ENCODE measurements at regions not wholly inside any gene's neighbourhood (a gene's known extent, or its start where the extent isn't known, plus 50 kb on each side); places are given as distances from the start of the nearest gene placed in this dataset.

DNA sequence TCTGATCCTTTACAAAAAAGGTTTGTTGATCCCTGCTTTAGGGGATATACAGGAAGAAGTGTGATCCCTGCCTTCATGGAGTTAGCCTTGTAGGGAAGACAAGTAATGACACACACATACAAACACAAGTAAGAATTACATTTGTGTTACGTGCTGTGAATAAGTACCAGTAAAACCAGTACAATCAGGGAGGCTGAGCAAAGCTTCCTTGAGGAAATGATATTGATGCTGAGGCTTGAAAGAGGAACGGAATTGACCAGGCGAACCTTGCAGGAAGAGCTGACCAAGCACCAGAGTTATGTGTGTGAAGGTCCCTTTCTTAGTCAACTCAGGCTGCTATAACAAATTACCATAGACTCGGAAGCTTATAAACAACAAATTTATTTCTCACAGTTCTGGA lies 83.6 kb upstream of the CACUL1 start:
- DNase-seq: no peak

DNA sequence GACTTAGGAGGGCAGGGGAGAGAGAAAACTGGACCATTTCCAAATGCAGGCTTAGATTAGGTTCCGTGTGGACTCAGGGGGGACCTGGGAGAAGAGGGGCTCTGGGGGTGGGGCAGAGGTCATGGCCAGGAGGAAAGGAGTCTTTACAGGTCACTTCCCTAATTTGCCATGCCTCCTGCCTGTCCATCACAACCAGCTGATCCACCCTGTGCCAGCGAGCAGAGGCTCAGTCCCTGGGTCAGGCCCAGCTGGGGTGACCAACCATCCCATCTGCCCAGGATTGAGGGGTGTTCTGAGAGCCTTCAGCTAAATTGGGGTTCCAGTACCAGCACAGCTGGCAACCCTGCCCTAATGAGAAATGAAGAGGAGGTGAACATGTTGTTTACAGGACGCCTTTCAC lies 84.6 kb upstream of the CACUL1 start:
- DNase-seq: no peak

DNA sequence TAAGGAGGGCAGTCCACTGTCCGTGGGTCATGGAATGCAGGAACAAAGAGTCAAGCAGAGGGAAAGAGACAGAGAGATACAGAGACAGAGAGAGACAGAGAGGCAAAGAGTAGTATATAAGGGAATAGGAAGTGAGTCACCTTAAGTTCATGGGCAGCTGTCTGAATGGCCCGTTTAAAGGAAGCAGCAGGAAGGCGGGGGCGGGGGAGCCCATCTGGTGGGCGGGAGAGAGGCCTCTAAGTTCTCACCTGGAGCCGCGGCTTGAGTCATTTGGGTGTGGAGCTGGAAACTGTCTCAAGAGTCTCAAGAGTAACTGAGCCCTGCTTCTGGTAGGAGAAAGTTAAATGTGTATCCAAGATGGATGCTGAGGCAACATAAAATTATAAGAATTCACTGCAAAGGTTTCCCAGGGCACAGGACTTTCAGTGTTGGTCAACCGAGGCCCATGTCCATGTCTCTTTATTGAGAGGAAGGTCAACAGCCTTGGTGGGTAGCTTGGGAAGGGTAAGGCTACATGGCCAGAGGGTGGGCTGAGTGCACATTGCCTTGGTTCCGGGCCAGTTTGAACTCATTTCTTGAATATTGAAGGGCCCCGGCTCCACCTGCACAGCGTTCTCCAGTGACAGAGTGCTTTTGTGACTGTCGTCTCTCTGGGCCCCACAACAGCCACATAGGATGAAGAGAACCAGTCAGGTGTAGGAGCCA lies 85.5 kb upstream of the CACUL1 start:
- no peak for DNase-seq

DNA sequence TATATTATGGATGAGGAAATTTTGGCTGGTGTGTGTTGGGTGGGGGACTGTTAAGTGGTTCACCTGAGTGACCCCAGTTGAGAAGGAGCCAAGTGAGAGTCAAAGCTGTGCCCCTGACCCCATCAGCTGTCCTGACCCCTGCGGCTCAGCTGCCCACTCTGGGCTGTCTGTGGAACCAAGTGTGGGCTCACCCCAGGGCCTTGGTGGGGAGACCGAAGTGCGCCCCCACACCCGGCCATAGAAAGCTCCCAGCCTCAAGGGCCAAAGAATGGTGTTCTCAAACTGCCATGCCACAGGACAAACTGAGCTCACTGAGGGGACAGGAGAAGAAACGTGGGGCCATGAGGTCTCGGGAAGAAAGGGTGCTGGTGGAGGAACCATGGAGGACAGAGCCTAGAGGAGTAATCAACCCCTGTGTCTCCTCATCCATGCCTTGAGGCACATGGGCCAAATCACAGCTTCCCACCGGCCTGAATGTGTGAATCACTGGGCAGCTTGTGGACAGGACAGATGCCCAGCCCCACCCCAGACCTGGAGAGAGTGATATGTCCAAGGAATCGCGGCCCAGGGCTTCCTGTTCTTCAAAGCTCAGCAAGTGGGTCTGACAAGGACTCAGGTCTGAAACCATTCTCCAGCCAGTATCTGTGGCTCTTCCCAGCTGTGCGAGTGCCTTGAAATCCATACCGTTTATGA lies 86.2 kb upstream of the CACUL1 start:
- DNase-seq: no peak

DNA sequence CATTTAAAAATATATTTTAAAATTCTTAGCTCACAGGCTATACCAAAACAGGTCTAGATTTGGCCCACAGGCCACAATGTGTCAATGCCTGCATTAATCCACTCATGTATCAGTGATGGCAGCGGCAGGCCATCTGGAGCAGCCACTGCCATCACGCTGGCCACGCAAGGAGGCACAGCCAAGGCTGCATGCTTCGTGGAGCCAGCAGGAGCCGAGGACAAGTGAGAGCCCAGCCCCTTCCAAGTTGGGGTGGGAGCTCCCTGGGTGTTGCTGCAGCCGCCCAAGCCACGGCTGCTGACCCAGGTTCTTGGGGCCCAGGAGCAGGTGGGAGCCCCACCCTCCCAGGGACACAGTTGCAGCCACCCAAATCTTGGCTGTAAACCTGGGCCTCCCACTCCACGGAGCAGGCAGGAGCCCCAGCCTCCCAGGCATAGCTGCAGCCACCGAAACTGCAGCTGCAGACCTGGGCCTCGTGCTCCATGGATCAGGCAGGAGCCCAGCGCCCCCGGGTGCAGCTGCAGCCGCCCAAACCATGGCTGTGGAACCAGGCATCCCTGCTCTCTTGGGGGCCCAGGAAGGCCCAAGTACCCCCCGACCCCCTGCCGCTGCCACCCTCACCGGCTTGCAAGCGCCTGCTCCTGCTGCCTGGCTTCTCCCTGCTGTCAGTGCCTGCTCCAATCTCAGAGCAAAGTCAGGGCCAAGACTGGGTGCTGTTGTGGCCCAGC lies 87.3 kb upstream of the CACUL1 start:
- no peak for DNase-seq

DNA sequence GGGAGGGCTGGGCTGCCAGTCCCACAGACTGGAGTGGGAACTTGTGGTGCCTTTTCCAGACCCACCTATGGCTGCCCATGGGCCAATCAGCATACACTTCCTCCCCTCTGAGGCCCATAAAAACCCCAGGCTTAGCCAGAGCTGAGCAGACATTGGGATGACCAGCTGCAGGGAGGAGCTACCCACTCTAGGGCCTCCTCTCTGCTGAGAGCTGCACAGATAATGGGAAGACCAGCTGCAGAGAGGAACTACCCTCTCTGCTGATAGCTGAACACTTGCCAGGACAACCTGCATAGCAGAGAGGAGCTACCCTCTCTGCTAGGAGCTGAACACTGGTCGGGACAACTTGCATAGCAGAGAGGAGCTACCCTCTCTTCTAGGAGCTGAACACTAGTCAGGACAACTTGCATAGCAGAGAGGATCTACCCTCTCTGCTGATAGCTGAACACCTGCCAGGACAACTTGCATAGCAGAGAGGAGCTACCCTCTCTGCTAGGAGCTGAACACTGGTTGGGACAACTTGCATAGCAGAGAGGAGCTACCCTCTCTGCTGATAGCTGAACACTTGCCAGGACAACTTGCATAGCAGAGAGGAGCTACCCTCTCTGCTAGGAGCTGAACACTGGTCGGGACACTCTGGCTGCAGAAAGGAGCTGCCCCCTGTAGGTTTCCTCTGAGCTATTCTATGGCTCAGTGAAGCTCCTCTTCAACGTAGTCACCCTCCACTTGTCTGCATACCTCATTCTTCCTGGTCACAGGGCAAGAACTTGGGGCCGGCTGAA lies 88.3 kb upstream of the CACUL1 start:
- no peak for DNase-seq

DNA sequence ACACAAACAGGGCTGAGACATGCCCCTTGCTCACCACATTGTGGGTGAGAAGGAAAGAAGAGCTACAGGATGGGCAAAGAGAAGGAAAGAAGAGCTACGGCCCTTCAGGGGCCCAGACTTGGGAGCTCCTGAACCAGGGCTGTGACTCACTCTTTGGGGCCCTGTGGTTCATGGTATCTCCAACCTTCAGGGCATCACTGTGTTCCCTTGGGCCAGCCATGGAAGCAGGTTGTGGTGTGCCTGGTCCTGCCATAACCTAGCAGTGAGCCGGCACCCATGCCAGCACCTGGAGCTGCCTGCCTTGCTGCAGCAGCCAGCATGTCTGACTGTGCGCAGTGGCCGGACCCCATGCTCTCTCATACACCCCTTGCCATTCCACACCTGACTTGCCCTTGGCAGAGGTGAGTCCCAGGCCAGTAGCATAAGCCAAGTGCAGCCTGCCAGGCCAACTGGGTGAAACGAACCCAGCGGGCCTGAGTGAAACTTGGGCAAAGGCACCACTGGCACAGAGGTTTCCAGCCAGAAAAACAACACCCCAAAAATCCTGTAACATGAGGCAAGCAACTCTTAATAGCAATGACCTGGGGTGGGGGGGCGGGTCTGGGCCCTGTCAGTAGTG lies 89.0 kb upstream of the CACUL1 start:
- no peak for DNase-seq

DNA sequence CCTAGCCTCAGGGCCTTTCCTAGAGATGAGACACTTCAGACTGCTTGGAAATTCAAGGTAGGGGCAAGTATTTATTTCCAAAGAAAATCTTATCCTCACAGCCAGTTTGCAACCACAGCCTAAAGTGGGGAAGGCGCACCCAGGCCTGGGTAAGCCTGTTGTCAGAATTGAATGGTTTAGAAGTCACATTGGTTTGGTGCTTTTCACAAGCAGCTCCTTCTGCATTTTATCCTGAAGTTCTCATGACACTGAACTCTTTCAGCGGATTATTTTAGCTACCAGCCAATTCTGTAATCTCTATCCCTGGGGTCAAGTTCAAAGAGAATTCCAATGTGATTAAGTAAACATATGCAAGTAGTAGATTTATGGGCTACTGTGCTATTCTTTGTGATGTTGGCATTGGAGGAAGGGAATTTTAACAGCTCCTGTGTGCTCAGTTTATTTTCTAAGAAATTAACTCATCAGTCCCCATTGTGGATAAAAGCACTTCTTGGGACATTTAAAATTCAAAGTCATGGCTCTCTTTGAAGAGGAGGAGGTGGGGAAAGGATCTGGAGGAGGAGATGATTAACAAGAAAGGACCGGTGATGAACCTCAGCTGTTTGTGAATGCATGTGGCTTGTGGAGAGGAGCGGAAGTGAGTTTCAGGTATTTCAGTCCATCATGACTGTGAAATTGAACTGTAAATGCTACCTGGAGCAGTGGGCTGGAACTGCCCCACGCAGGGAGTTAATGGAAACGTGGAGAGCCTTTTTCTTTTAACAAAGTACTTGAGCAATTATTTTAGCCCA lies 90.2 kb upstream of the CACUL1 start:
- DNase-seq: no peak

DNA sequence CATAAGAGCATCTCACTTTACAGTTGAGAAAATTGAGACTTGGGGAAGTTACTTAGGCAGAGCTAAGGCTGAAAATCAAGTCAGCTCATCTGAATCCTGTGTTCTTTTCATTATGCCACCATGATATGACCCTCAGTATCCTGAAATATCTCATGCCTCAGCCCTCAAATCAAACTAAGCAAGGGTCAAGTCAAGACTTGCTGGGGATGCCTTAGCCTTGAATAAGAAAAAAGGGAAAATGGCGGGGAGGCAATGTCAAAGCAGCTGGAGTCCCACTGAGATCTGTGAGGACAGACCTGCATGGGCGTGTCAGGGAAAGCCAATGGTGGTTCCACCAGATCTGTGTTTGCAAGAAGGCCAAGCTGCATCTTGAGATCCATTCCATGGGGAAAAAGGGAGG lies 91.0 kb upstream of the CACUL1 start:
- no peak for DNase-seq

DNA sequence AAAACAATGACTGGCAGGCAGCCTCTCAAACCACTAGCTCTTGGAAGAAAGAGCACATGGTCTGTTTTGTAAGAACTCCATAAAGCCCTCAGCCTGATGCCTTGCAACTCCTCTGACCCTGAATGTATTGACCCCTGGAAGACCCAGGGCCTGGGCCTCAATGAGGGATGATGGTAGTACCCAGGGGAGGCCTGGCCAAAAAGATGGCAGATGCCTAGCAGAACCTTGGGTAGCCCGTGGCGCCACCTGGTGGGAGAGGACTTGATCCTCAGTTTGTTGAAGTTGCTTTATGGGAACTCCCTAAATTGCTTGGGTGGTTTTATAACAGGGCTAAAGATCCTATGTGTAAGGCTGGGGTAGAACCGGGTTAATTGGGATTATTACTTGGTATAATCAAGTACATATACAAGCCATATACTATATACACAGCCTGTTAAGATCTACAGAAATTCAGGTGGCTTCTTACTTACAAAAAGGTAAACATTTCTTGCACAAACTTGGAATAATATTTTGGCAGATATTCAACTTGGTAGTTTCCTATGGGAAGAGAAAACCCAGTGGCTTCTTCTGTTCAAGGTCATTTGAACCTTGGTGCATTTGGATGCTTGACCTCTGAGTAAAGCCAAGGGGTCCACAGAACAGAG lies 95.8 kb upstream of the CACUL1 start:
- DNase-seq: no peak

DNA sequence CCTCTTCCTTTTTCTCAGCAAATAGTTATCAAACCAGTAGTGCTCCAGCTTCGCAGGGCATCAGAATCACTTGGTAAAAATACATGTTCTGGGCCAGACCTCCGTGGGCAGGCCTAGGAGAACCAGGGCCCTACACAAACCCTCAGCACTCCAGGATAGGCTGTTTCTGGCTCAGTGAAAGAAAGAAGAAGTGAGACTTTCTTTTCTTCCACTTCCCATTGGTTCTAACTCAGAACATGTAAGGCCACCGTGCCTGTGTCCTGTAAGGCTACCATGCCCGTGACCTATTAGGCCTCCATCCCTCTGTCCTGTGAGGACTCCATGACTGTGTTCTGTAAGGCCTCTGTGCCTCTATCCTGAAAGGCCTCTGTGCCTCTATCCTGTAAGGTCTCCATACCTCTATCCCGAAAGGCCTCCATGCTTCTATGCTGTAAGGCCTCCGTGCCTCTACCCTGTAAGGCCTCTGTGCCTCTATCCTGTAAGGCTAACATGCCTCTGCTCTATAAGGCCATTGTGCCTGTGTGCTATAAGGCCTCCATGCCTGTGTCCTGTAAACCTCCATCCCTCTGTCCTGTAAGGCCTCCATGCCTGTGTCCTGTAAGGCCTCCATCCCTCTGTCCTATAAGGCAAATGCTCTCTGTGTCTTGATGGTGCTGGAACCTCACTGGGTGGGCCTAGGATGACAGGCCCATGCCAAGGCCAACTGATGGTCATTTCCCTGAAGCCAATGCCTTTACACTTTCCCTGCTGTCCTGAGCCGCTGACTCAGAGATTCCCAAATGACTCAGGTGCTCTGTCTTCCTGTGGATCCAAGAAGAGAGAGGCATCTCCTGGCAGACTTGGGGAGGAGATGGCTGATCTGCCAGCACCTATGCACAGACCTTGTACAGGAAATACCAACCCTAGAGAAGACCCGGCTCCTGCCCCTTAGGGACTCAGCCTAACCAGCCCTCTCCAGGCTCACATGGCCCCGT lies 96.6 kb upstream of the CACUL1 start:
- DNase-seq: no peak

DNA sequence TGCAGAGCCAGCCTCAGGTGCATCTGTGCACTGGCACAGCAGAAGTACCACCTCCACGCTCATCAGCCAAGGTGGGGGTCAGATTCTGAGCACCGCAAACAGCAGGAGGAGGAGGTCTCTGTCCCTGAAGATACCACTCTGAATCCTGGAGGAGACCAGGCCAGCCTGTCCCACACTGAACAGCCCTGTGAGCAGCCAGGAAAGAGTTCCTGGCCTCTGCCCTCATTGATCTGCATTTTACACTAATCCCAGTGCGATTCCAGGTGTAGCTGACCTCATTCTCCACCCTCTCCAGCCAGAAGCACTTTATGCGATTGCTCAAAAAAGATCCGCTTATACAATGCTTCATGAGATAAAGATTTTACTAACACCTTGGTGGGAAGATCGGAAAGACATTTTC lies 99.1 kb upstream of the CACUL1 start:
- DNase-seq: no peak

DNA sequence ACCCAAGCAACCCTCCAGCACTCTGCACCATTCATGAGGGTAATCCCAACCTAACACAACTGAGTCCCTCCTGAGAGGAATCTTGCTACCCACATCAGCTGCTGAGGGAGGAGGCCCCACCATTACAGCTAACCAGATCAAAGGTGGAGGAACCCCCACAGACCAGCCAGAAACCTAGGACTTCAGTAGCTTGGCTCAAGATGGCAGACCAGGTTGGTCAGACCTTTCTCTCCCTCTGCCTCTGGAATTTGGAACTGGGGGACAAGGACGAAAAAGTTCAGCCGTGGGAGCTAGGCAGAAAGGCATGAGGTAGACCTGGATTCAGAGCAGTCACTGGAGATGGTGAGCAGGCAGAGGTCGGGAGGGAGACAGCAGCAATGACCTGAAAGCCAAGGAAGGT lies 101.3 kb upstream of the CACUL1 start:
- DNase-seq: no peak

DNA sequence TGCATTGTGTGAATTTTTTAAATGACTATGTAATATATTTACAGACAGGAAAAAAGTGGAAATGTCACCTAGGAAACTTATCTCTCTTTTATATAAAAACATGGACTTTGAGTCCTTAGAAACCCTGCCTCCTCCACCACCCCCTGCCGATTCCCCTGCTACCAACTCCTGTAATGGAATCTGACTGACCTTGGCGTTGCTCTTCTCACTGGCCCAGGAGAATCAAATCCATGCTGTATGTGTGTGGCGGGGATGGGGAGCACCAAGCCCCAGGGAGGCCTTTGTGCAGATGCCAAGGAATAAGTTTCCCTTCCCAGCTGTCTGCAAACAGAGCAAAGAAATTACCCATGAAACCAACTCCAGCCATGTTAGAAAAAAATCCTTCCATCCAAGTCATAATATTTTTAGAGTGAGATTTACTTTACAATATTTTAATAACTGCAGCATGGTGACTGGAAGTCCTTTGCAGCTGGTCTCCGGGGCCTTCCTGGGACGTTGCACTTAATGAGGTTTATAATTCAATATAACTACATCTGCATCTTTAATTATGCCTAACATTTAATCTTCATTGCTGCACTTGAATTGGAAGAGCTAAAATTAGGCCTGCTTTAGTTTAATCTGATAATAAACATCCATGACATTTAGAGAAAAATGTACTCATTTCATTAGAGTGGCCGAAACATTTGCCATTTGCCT lies 111.4 kb upstream of the CACUL1 start:
- no peak for DNase-seq

DNA sequence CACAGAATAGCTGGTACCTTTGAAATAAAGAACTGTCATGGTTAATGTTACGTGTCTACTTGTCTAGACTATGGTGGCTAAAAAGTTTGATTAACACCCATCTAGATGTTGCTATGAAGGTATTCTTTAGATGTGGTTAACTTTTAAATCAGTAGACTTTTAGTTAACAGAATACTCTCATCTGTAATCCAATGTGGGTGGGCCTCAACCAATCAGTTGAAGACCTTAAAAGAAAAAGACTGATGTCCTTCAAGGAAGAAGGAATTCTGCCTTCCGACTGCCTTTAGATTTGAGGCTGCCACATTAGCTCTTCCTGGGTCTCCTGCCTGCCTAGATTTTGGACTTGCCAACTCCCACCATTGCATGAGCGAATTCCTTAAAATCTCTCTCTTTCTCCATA lies 113.0 kb upstream of the CACUL1 start:
- DNase-seq: no peak

DNA sequence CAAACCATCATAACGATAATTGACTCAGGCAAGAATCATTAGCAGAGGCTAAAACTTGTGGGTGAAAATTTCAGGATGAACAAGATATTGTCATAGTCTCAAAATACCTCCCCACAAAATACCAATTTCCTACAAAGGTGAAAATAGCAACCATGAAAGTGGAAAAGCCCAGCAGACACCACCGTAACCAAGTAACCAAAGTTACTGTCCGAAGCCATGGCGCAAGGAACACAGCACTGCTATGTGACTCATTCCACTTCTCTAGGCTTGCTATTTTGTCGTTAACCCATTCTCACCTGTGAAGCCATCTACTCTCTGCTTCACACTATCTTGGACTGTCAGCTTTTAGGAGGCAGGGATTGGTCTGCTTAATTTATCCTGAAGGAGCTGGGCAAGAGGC lies 113.8 kb upstream of the CACUL1 start:
- DNase-seq: no peak

DNA sequence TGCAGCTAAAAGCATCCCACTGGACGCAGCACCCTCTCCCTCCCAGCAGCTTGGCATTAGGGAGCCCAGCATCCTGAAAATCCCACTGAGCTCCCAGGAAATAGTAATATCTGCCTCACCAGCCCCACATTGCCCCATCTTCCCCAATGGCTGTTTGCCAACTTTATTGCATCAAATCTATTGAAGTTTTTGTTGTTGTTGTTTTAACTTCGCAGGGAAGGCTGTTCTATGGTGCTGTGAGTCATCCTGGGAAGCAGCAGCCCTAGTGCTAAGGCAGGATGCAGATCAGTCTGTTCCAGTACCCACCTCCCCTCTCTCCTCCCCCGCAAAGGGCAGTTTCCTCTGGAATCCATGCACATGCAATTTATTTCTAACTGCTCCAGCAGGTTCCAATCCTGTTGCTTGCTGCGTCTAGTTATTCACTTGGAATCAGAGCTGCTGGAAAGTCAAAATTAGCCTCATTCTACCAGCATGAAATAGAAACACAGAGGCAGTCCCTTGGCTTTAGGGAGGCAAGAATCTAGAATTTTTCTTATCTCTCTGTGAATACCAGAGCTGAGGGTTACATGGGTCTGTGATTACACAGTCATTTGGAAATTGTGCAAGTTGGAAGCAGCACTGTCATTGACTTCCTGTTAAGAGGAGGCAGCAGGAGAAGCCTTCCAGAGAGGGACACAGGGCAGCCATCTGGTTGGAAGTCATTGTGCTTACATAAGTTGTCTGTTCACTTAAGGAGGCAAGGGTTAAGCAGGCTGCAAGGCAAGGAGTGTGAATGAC lies 115.9 kb upstream of the CACUL1 start:
- DNase-seq: no peak

DNA sequence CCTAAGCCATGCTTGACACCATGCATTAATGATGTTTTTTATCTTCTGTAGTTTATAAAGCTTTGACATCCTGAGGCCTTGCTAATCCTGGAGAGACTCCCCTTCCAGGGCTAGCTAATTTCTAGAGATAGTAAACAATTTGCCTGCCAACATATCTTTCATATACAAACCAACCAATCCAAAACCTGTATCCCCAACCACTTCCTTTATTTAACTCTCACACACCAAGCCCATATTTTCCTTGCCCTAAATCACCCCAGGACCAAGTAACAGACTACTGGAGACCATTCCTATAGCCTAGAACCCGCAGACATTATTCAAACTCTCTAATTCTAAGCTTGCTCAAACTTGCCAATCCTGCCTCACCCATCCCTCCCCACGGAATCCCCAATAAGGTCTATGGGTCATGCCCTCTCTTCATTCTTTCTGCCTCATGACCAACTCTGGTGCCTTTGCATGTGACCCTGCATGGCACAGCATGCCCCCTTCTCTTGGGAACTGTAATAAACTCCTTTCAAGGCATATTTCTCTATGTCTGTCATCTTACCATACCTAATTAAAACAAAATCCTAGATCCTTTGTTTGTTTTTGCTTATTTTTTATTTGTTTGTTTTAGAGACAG lies 116.6 kb upstream of the CACUL1 start:
- DNase-seq: no peak
